ENCODE measurements at regions not wholly inside any gene's neighbourhood (a gene's known extent, or its start where the extent isn't known, plus 50 kb on each side); places are given as distances from the start of the nearest gene placed in this dataset.

GRCh38 chr5:35360671-35361070, 130.4 kb upstream of the PRLR start:
- no peaks in the 10 kb centered on the region for H3K9me2 ChIP-seq (ENCODE audit: insufficient read depth)
- H4K20me1 ChIP-seq (ENCODE audit: insufficient read depth): no peaks in the 10 kb centered on the region
- H3K27me3 ChIP-seq (ENCODE audit: insufficient read depth, low read length): peaks cover 8% of the 10 kb centered on the region
- no peaks in the 10 kb centered on the region for H3K79me2 ChIP-seq (ENCODE audit: insufficient read depth, low read length)
- ChIA-PET RAD21 (ENCODE audit: low non-redundant PET in 1 of 2, low total read pairs in 2 of 2, uncharacterized antibody in 2 of 2, unreplicated experiment in 2 of 2) (no interaction called here), CTCF (no interaction called here), POLR2A (no interaction called here)
- H3K4me1 ChIP-seq (ENCODE audit: control insufficient read depth in 1 of 2, insufficient read depth in 2 of 2, low read length in 2 of 2): no peaks in the 10 kb centered on the region
- no TSS peak for BruUV-seq (replicated peaks)
- no peaks in the 10 kb centered on the region for H3K9me3 ChIP-seq (ENCODE audit: control insufficient read depth in 1 of 2, insufficient read depth in 1 of 2, low read depth in 1 of 2, low read length in 2 of 2)
- no peak for ATAC-seq
- intact Hi-C loops (cut with micrococcal nuclease): no loop called here
- no peak overlapping the region for H2AFZ ChIP-seq (ENCODE audit: low read depth, low read length, poor library complexity, severe bottlenecking)
- H3K4me2 ChIP-seq (ENCODE audit: low read length): no peak overlapping the region
- no peak for DNase-seq (ENCODE audit: low read depth, low spot score)
- no peak overlapping the region for H3K27ac ChIP-seq (ENCODE audit: low read depth, low read length)
- no peaks in the 10 kb centered on the region for H3K36me3 ChIP-seq (ENCODE audit: control insufficient read depth in 1 of 2, insufficient read depth in 2 of 2, low read length in 2 of 2)
- TF ChIP-seq SIN3A (IDR thresholded peaks at IDR 0.05; ENCODE audit: low read depth) (no peak), CBX3 (IDR thresholded peaks at IDR 0.05; ENCODE audit: low read depth) (no peak), REST (IDR thresholded peaks at IDR 0.05; ENCODE audit: low read depth) (no peak), ZFX (IDR thresholded peaks at IDR 0.05) (no peak), FOSL1 (IDR thresholded peaks at IDR 0.05; ENCODE audit: low read depth) (no peak), SRF (IDR thresholded peaks at IDR 0.05; ENCODE audit: low read depth) (no peak), ZBTB33 (IDR thresholded peaks at IDR 0.05; ENCODE audit: extremely low read depth, insufficient replicate concordance, low read length) (no peak), POLR2A (IDR thresholded peaks at IDR 0.05; ENCODE audit: borderline replicate concordance, extremely low read depth, insufficient read depth, insufficient read length) (no peak), ATF3 (IDR thresholded peaks at IDR 0.05) (no peak), YY1 (IDR thresholded peaks at IDR 0.05; ENCODE audit: extremely low read depth, insufficient replicate concordance, low read depth, low read length) (no peak), JUND (IDR thresholded peaks at IDR 0.05) (no peak), EZH2 (IDR thresholded peaks at IDR 0.05) (no peak), CEBPB (IDR thresholded peaks at IDR 0.05; ENCODE audit: low read depth) (no peak), ZNF274 (IDR thresholded peaks at IDR 0.05; ENCODE audit: low read depth, low read length) (no peak), SP1 (IDR thresholded peaks at IDR 0.05; ENCODE audit: low read depth) (no peak), EGR1 (IDR thresholded peaks at IDR 0.05; ENCODE audit: low read depth) (no peak)
- no peak overlapping the region for H3K4me3 ChIP-seq (replicated peaks in 1 of 2; ENCODE audit: low read depth in 1 of 2, low read length in 2 of 2)
- no peak overlapping the region for H3K9ac ChIP-seq (ENCODE audit: low read length)

Data from HCT116 (cell line).